Panc1 (cell line): ENCODE measurements at regions not wholly inside any gene's neighbourhood (a gene's known extent, or its start where the extent isn't known, plus 50 kb on each side); places are given as distances from the start of the nearest gene placed in this dataset.

Source experiments
- ATAC-seq: fragments of 200-7000 bp; cut with Tn5 transposase; 2 replicates; pipeline ENCODE4 v1.9.1; 2020; ENCODE audit warnings: mild to moderate bottlenecking, moderate library complexity
- BruUV-seq: library from RNA; stranded (reverse); fragments of 400-500 nt; replicated peaks from 2 replicates; lab custom pipeline; 2021; lab: Mats Ljungman, UMichigan
- CTCF ChIA-PET: fragments of 300-600 bp; sonication (Branson Sonifier 250); formaldehyde crosslinking; loops from one replicate; lab custom pipeline; 2022; ENCODE audit warnings: antibody characterized with exemption; lab: Charles Lee
- POLR2A ChIA-PET: fragments of 300-600 bp; sonication (Branson Sonifier 250); formaldehyde crosslinking; loops from one replicate; lab custom pipeline; 2022; ENCODE audit warnings: antibody characterized with exemption; lab: Charles Lee
- DNase-seq: peaks from one replicate; pipeline ENCODE4 v3.0.0-alpha.2; 2010; ENCODE audit warnings: low read depth, low spot score
- H3K27ac ChIP-seq: 2 replicates; pipeline ENCODE4 v1.5.1; 2011; ENCODE audit warnings: mild to moderate bottlenecking, low read length, inconsistent platforms
- H3K27me3 ChIP-seq: fragments of 200-500 bp; sonication (Bioruptor generic); 2 replicates; pipeline ENCODE4 v1.6.0; 2014; ENCODE audit warnings: low read length, inconsistent platforms; ENCODE audit not compliant: control insufficient read depth, insufficient read depth
- H3K36me3 ChIP-seq: fragments of 200-500 bp; sonication (Bioruptor generic); 2 replicates; pipeline ENCODE4 v1.5.1; 2014; ENCODE audit warnings: inconsistent platforms, mild to moderate bottlenecking, low read length, moderate library complexity; ENCODE audit not compliant: control insufficient read depth, insufficient read depth
- H3K4me1 ChIP-seq: 2 replicates; pipeline ENCODE4 v1.5.1; 2011; ENCODE audit warnings: inconsistent platforms, mild to moderate bottlenecking, low read length, moderate library complexity; ENCODE audit not compliant: control insufficient read depth, insufficient read depth
- H3K4me3 ChIP-seq, 2 experiments: 2 replicates each; pipeline ENCODE4 v1.5.1; 2011 to 2012; ENCODE audit warnings: low read depth in 2 of 2, low read length in 2 of 2, mild to moderate bottlenecking in 2 of 2, inconsistent platforms in 1 of 2, moderate library complexity in 1 of 2
- H3K9me3 ChIP-seq: fragments of 200-500 bp; sonication (Bioruptor generic); 2 replicates; pipeline ENCODE4 v1.5.1; 2014; ENCODE audit warnings: low read depth, mild to moderate bottlenecking, inconsistent platforms, low read length, moderate library complexity; ENCODE audit not compliant: control insufficient read depth, insufficient read depth
- POLR2AphosphoS5 ChIP-seq: IDR thresholded peaks from 2 replicates; pipeline ENCODE4 v1.6.1; 2012; ENCODE audit warnings: mild to moderate bottlenecking, low read depth, low read length, moderate library complexity
- SIN3A ChIP-seq: IDR thresholded peaks from 2 replicates; pipeline ENCODE4 v1.6.1; 2012; ENCODE audit warnings: low read depth, mild to moderate bottlenecking, low read length, moderate library complexity, borderline replicate concordance; ENCODE audit not compliant: insufficient read depth
- TCF7L2 ChIP-seq: IDR thresholded peaks from 2 replicates; pipeline ENCODE4 v1.6.1; 2011; ENCODE audit warnings: mild to moderate bottlenecking, low read depth, low read length, inconsistent platforms
- in situ Hi-C: cut with HindIII; loops from 2 replicates; pipeline ENCODE4 v1.10.0; 2016; ENCODE audit warnings: low sequenced_read_pairs, low pct_unique_long_range_greater_than_20kb
- intact Hi-C: fragments of 100-400 bp; cut with micrococcal nuclease; formaldehyde crosslinking; loops from one replicate; pipeline ENCODE4 v1.10.0; 2022; ENCODE audit not compliant: unreplicated experiment
- TF ChIP-seq, protein P1 (sequence below): fragments of 450-650 bp; IDR thresholded peaks from 2 replicates; pipeline ENCODE4 v1.5.1; 2017; ENCODE audit warnings: mild to moderate bottlenecking
- TF ChIP-seq, protein P2 (sequence below), 2 experiments: IDR thresholded peaks; 2 replicates each; pipeline ENCODE4 v1.6.1; 2011 to 2012; ENCODE audit warnings: low read depth in 2 of 2, control low read depth in 1 of 2, low read length in 1 of 2, mild to moderate bottlenecking in 1 of 2, moderate library complexity in 1 of 2; ENCODE audit not compliant: insufficient read depth in 1 of 2

DNA sequence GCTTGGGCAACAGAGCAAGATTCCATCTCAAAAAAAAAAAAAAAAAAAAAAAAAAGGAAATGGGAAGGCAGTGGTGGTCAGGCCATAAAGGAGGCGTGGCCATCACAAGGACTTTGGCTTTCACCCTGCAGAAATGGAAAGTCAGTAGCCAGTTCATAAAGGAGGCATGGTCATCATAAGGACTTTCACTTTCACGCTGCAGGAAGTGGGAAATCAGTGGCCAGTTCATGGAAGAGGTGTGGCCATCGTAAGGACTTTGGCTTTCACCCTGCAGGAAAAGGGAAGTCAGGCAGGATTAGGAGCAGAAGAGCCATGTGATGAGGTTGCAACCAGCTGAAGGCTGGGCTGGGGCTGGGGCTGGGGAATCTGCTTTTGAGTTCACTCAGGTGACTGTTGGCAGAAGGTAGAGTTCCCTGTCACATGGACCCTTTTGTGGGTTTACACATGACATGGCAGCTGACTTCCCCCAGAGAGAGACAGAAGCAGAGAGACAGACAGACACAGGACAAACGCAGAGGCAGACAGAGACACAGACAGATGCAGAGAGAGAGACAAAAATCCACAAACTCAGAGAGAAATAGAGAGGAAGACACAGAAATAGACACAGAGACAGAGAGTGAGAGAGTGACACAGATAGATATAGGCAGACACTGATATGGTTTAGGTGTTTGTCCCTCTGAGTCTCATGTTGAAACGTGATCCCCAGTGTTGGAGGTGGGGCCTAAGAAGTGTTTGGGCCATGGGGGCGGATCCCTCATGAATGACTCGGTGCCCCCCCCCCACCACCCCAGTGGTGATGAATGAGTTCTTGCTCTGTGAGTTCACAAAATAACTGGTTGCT lies 263.9 kb upstream of the KAZN start:
- BruUV-seq, result no TSS peak
- intact Hi-C loops, result no loop called here
- TF ChIP-seq TCF7L2, result no peak
- TF ChIP-seq, protein P1, sequence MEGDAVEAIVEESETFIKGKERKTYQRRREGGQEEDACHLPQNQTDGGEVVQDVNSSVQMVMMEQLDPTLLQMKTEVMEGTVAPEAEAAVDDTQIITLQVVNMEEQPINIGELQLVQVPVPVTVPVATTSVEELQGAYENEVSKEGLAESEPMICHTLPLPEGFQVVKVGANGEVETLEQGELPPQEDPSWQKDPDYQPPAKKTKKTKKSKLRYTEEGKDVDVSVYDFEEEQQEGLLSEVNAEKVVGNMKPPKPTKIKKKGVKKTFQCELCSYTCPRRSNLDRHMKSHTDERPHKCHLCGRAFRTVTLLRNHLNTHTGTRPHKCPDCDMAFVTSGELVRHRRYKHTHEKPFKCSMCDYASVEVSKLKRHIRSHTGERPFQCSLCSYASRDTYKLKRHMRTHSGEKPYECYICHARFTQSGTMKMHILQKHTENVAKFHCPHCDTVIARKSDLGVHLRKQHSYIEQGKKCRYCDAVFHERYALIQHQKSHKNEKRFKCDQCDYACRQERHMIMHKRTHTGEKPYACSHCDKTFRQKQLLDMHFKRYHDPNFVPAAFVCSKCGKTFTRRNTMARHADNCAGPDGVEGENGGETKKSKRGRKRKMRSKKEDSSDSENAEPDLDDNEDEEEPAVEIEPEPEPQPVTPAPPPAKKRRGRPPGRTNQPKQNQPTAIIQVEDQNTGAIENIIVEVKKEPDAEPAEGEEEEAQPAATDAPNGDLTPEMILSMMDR, result no peak
- TF ChIP-seq SIN3A, result no peak
- TF ChIP-seq, protein P2, sequence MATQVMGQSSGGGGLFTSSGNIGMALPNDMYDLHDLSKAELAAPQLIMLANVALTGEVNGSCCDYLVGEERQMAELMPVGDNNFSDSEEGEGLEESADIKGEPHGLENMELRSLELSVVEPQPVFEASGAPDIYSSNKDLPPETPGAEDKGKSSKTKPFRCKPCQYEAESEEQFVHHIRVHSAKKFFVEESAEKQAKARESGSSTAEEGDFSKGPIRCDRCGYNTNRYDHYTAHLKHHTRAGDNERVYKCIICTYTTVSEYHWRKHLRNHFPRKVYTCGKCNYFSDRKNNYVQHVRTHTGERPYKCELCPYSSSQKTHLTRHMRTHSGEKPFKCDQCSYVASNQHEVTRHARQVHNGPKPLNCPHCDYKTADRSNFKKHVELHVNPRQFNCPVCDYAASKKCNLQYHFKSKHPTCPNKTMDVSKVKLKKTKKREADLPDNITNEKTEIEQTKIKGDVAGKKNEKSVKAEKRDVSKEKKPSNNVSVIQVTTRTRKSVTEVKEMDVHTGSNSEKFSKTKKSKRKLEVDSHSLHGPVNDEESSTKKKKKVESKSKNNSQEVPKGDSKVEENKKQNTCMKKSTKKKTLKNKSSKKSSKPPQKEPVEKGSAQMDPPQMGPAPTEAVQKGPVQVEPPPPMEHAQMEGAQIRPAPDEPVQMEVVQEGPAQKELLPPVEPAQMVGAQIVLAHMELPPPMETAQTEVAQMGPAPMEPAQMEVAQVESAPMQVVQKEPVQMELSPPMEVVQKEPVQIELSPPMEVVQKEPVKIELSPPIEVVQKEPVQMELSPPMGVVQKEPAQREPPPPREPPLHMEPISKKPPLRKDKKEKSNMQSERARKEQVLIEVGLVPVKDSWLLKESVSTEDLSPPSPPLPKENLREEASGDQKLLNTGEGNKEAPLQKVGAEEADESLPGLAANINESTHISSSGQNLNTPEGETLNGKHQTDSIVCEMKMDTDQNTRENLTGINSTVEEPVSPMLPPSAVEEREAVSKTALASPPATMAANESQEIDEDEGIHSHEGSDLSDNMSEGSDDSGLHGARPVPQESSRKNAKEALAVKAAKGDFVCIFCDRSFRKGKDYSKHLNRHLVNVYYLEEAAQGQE (IDR thresholded peaks at IDR 0.05; ENCODE audit: insufficient read depth in 1 of 2, low read depth in 2 of 2, low read length in 1 of 2), result no peak
- no peak for TF ChIP-seq POLR2AphosphoS5
- DNase-seq (no peak), ATAC-seq (no peak)
- Histone ChIP-seq H3K27ac (no peak overlapping the region), H3K4me3 (no peak overlapping the region), H3K9me3 (no peaks in the 10 kb centered on the region), H3K27me3 (no peaks in the 10 kb centered on the region), H3K4me1 (no peaks in the 10 kb centered on the region), H3K36me3 (no peaks in the 10 kb centered on the region)
- in situ Hi-C loops, result no loop called here
- ChIA-PET POLR2A (no interaction called here), CTCF (no interaction called here)

DNA sequence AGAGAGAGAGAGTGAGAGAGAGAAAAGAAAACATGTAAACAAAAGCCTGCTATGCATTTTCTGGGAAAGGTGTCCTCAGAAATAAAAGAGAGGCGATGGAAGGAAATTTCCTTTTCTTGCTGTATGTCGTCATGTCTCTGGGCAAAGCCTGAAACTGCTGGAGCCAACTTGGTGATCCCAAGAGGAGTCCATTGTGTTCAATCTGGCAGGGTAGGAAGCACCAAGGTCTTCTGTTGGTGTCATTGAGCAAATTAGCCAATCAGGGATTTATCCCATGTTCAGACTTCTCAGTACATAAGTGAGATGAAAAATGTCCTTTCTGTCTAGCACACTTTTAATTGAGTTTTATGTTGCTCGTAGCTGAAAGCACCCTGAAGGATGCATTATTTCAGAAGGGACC lies 260.0 kb upstream of the KAZN start:
- BruUV-seq, result no TSS peak
- no peak for ATAC-seq
- no peak overlapping the region for H3K27ac ChIP-seq
- no peaks in the 10 kb centered on the region for H3K36me3 ChIP-seq
- TF ChIP-seq POLR2AphosphoS5 (no peak), TCF7L2 (no peak), SIN3A (no peak)
- TF ChIP-seq, protein P2 (IDR thresholded peaks at IDR 0.05; ENCODE audit: insufficient read depth in 1 of 2, low read depth in 2 of 2, low read length in 1 of 2), result no peak
- TF ChIP-seq, protein P1, result no peak
- intact Hi-C loops, result no loop called here
- DNase-seq, result no peak
- no peak overlapping the region for H3K4me3 ChIP-seq
- POLR2A ChIA-PET, result no interaction called here
- CTCF ChIA-PET, result no interaction called here
- in situ Hi-C loops, result no loop called here
- no peaks in the 10 kb centered on the region for H3K9me3 ChIP-seq
- H3K4me1 ChIP-seq, result no peaks in the 10 kb centered on the region
- no peaks in the 10 kb centered on the region for H3K27me3 ChIP-seq
